ENCODE measurements at regions not wholly inside any gene's neighbourhood (a gene's known extent, or its start where the extent isn't known, plus 50 kb on each side); places are given as distances from the start of the nearest gene placed in this dataset.

DNA sequence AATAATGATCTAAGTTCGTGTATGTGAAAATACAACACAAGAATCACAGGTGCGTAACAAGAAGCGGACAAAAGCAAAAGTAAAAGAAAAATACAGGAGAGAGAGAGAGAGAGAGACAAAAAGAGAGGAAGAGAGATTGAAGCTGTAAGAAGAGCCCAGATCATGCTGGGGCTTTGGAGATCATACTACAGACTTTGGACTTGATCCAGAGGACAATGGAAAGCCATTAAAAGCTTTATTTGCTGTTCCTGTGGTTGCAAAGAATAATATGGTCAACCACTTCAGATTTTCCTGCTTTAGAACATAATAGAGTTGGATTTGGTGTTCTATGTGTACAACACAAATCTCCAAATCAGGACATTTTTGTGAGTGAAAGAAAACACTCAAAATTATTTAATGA lies 561.4 kb downstream of the CAAP1 start:
- no peak for TF ChIP-seq POLR2A (IDR thresholded peaks at IDR 0.05)
- TF ChIP-seq, protein P1, sequence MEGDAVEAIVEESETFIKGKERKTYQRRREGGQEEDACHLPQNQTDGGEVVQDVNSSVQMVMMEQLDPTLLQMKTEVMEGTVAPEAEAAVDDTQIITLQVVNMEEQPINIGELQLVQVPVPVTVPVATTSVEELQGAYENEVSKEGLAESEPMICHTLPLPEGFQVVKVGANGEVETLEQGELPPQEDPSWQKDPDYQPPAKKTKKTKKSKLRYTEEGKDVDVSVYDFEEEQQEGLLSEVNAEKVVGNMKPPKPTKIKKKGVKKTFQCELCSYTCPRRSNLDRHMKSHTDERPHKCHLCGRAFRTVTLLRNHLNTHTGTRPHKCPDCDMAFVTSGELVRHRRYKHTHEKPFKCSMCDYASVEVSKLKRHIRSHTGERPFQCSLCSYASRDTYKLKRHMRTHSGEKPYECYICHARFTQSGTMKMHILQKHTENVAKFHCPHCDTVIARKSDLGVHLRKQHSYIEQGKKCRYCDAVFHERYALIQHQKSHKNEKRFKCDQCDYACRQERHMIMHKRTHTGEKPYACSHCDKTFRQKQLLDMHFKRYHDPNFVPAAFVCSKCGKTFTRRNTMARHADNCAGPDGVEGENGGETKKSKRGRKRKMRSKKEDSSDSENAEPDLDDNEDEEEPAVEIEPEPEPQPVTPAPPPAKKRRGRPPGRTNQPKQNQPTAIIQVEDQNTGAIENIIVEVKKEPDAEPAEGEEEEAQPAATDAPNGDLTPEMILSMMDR (IDR thresholded peaks at IDR 0.05) = no peak
- no peak for TF ChIP-seq POLR2AphosphoS5 (IDR thresholded peaks at IDR 0.05; ENCODE audit: insufficient read depth in 1 of 2, low read depth in 1 of 2)
